ENCODE measurements at regions not wholly inside any gene's neighbourhood (a gene's known extent, or its start where the extent isn't known, plus 50 kb on each side); places are given as distances from the start of the nearest gene placed in this dataset.

DNA sequence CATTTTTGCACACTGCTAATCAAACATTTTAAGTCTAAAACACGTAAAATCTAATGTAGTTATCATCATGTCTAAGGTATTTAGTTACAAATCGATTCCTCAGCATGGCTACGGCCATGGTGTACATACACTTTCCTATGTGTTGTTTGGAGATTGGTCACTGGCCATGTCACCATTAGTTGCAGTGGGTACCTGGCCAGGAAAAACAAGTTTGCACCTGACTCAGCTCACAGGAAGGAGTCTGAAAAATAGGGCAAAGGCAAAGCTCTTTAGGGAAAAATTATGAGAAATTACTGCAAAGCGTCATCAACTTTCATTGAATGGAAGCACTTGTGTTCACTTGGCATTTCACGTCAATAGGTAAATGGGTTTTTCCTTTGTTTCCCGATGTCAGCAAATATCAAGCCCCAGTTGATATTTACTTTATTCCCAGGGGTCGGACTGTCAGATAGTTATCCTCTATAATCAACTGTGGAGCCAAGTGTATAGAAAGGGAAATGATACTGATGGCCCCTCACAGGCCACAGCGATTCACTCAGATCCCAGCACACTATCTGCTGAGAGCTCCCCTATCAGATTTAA, 626.0 kb upstream of the ADAMTS16 start:
- peak; percentile 83 for DNase-seq (ENCODE audit: low read depth)

DNA sequence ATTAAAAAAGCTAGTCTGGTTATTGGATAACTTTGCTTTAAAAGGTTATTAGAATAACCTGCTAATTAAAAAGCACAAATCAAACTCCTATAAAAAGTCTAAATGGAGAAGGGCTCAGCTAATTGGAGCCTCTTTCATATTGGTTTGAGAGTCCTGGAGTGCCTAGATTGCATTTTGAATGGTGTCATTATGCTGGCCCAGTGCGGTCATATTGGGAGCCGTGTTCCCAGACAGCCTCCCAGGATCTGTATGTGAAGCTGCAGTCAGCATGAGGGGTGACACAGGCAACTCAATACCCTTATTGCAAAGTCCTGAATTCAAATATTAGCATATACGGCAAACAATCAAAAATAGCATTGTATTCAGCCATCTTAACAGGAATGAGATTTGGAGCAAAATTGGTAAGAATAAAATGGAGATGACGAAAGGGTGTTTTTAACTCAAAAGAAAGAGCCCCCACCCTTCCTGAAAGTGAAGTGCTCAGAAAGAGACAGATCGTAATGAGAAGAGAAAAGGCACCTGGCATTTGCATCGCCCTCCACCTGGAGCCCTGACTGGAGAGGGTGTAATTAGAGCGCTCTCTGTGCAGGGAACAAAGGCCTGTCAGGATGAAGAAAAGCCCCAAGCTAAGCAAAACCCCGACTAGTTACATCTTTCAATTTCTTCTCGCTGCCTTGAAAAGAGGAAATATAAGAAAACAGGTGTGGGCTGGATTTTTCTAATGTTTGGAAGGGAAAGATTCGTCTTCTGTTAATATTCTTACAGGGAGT, 621.0 kb upstream of the ADAMTS16 start:
- DNase-seq (ENCODE audit: low read depth) = peak; percentile 37

DNA sequence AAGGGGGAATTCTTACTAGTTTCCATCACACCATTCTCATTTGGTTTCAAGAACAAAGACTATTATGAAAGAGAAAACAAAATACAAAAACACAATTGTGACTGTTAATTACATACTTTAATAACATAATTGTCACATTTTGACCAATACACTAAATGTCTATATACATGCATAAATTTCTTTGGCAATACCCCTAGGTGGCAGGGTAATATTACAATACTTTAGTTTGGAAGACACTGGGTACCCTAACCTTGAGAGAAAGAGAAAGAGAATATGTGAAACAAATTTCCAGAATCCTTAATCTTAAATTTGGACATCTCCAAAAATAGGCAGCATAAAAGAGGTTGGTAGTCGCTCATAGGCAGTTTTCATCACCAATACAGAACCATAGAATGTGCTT, 619.6 kb upstream of the ADAMTS16 start:
- no peak for DNase-seq (ENCODE audit: low read depth)

DNA sequence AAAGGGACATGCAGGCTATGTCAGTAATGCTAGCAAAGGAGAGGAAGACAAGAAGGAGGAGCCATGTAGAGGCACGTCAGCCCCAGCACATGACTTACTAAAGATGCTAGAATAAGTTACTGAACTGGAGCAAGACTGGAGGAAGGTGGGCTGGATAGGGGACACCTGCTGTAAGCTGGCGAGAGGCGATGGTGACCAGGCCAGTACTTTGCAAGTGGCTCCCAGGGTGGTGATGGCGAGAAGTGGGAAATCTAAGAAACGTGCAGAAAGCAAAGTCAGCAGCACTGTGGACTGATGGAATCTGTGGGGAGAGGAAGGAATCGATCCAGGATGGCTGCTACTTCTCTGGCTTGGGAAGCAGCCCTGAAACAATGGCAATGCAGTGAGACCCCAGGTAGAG, 617.1 kb upstream of the ADAMTS16 start:
- DNase-seq (ENCODE audit: low read depth) = no peak

DNA sequence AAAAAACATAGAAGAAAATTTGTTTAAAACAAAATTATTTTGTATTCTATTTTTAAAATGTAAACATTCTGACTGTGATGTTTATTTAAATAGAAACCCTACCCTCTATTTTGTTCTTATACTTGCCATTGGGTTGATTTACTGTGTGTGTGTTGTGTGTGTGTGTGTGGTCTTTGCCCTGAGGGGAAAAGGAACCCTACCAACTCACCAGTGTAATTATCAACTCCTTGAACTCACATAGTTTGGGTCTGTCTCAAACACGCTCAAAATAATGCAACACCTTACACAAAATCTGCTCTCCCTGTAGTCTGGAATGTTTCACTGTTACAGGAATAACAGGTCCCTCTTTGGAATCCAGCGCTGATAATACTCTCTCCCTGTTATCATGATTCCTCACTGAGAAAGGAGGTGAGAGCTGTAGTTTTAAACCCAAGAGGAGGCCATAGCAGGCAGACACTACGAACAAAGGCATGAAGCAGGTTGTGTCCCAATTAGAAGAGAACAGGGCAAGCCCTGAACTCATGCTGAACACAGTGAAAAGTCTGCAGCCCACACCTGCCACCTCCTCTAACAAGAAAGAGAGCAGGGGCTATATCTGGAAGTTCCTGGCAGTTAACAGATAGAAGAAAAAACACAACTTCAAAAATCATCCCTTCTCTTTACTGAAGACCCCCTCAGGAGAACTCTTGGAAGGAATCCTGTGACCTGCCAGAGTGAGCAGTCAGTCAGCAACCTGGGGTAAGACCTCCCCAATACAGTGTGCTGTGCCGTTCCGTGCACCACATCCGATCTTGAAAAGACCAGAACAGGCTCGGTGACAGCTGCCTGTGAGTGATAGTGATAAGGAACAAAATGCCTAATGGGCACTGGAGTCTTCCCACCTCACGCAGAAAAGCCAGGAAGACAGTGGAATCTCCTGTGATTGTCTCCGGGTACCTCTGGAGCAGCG, 608.1 kb upstream of the ADAMTS16 start:
- peak; percentile 63 for DNase-seq (ENCODE audit: low read depth)

DNA sequence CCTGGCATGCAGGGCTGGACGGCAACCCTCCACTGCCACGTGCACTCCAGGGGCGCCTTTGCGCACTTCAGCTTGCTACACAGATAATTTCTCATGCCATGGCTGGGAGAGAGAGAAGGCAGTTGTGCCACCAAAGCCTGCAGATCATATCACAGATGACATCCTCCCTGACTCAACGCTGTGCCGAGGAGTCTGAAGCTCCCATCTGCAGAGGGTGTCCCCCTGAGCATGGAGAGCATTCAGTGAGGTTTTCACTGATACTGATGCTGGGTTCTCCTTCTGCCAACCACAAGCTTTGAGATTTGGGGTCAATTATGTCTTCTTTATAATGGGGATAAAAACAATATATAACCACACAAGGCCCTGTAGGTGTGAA, 607.4 kb upstream of the ADAMTS16 start:
- no peak for DNase-seq (ENCODE audit: low read depth)

DNA sequence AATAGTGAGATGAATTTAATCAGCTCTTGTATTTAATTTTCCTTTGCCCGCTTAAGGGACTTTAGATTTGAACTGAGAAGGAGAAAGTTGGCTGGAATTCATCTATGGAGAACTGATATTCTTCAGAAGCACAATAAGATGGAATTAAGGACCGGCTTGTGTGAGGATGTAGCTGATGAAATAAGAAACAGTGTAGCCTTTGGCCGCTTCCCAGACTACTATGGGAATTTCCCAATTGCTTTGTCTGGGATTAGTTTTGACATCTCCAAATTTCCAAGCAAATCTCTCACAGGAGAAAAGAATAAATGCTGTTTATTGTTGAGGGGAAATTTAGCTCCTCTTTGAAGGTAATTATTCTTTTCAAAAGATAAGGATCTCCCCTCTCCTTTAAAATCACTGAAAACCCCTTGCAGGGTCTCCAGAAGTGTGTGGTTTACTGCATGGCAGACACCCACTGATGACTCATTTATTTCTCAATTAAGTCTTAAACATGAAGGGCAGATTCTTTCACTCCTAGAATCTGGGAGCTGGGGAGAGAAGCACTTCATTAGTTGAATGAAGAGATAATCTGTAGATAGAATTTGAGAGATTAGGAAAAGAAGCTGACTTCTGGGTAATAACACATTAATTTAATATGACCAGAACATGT, 606.5 kb upstream of the ADAMTS16 start:
- DNase-seq (ENCODE audit: low read depth) = peak; percentile 76

DNA sequence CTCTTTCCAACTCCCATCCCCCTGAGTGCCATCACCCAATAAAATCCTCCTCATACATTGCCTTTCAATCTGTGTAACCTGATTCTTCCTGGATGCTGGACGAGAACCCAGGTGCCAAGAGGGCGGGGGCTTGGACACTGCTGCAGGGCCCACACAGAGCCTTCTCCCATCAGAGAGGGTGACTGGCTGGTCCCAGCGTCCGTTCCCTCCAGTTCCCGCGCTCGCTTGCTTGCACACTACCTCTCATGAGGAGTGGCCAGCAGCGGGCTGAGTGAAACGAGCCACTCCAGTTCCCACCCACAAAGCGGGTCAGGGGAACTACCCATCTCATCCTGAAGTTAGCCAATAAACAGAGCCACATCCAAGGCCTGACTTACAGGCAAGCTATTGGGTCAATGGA, 602.6 kb upstream of the ADAMTS16 start:
- no peak for DNase-seq (ENCODE audit: low read depth)

DNA sequence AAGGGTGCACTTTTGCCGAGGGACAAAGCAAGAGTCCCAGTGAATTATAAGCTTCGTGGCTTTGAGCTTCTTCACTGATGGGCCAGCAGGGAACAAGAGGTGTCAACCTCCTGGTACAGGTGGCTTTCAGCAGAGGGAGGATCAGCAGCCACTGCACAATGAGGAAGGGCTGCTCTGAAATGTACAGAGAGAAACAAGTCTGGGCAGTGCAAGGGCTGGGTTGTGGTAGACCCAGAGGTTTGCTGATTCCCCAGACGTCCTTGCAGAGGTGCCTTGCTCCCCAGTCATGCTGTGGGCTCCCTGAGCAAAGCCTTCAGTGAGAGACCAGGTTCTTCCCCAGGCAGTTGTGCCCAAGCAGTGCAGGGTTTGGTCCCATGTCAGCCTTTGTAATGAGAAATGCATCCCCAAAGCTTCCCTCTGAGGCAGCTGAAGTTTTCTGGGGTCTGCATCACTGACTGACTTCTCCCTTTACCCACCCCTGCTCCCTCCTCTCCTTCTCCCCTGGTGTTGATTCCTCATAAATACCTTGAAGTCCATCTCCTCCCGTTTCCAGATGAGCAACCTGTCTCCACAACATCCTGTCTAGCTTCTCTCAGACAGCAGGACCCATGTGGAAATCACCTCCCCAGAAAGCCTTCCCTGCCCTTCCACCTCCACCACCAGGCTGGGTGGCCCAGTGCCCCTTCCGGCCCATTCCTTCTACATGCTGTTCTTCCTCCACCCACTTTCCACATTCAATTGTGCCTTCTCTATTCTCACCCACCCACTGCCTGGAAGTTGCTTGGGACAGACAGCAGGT, 599.6 kb upstream of the ADAMTS16 start:
- peak; percentile 53 for DNase-seq (ENCODE audit: low read depth)

DNA sequence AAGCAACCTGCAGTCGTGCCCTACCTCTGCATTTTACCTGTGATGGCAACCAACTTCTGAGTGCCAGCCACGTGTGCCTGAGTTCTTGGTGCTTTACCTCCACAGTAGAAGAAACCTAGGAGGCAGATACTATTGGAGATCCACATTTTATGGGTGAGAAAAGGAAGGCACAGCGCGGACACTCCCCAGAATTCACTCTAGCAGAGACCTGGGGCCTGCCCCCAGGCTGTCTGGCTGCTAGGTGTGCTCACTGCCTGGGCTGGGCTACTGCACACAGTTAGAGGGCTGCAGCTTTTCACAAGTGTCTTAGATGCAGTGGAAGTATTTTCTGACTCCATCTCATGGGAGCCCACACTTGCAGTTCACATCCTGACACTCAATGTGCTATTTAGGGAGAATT, 598.8 kb upstream of the ADAMTS16 start:
- DNase-seq (ENCODE audit: low read depth) = no peak

DNA sequence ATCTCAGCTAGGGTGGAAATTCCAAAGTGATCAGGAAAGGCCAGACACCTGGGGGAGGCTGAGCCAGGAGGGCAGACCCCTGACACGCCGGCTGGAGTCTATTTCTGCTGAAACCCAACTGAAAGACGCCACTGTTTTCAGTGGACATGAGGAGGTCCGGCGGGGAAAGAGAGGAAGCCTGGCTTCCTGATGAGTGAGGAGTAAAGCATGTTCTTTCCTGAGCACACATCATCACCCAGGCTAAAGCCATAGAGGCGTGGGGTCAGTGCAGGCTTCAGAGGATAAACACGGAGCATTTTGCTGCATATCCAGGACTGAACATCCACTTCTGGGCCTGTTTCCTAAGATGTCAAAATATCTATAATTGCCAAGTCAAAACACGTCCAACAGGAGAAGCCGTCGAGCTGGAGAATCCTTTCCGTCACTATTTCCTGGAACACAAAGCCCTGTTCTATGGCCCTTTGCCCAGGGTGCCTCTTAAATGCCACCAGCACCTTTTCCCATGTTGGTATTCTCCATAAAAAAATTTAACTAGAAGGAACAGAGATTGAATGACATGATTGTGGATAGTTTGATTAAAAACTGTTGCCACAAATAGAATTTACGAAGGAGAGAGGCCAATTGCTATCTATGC, 597.9 kb upstream of the ADAMTS16 start:
- DNase-seq (ENCODE audit: low read depth) = no peak

DNA sequence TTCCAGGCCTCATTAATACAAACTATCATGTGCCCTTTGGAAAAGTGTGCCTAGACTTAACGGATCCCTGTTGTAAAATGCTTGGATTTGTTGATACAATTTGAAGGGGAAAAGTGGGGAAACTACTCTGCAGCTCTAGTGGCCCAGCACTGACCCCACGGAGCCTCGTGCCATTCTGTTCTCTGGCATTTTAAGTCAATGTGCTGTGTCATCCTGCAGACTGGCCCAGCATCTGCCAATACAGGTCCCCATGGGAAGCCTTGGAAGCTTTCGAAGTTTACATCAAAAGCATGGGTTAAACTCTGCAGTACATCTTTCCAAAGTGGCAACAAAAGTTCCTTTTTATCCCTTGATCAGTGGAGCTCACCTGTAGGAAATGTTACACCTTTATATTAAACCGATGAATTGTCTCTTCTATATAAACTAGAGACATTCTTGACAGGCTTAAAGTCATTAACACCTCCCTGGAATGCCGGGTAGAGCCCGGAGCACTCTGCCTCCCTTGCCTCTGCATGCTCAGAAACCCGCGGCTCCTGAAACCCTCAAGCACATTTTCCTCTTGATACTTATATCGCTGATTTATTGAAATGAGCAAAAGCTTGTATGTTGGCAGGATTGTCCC, 596.0 kb upstream of the ADAMTS16 start:
- no peak for DNase-seq (ENCODE audit: low read depth)

DNA sequence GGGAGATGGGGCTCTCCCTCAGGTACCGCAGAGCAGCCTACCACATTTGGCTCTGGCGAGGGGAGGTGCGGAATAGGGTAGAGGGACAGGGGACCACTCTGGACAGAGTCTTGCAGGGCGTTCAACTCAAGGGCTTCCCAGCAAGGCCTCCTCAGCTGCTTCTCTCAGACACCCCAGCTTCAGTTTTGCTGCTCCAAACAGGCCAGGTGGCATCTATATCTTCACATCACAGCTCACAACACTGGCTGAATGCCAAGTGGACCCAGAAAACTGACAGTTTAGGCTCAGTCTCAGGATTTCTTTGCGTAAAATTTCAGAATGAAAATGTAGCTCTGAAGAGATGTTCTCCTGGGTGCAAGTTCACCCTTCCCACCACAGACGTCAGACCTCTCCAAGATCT, 592.6 kb upstream of the ADAMTS16 start:
- no peak for DNase-seq (ENCODE audit: low read depth)

DNA sequence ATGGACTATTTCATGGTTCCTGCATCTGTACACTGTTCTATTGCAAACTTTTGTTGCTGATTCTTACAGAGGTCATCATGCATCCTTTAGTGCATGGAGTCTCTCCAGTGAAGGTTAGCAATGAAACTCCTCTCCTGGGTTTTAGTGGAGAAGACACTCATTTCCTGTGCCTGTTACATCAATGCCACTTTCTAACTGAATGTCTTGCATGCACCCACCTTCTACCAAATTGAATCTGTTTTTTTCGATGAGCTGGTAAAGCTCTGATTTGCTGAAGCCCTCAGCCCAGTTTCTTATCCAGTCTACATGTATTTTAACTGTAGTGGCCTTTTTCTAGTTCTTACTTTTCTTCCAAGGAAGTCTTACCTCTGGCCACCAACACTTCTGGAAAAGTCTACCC, 591.8 kb upstream of the ADAMTS16 start:
- no peak for DNase-seq (ENCODE audit: low read depth)

DNA sequence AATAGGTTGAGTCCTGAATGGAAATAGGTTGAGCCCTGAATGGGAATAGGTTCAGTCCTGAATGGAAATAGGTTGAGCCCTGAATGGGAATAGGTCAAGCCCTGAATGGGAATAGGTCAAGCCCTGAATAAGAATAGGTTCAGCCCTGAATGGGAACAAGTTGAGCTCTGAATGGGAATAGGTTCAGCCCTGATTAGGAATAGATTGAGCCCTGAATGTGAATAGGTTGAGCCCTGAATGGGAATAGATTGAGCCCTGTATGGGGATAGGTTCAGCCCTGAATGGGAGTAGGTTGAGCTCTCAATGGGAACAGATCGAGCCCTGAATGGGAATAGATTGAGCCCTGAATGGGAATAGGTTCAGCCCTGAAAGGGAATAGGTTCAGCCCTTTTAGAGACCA, 590.8 kb upstream of the ADAMTS16 start:
- DNase-seq (ENCODE audit: low read depth) = no peak

DNA sequence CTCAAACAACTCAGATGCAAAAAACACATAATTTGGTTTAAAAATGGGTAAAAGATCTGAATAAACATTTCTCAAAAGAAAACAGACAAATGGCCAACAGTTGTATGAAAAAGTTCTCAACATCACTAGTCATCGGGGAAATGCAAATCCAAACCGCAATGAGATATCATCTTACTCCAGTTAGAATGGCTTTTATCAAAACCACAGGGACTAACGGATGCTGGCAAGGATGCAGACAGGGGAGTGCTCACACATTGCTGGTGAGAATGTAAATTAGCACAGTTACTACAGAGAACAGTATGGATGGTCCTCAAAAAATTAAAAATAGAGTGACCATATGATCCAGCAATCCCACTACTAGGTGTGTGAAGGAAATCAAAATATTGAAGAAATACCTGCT, 589.1 kb upstream of the ADAMTS16 start:
- peak; percentile 88 for DNase-seq (ENCODE audit: low read depth)

DNA sequence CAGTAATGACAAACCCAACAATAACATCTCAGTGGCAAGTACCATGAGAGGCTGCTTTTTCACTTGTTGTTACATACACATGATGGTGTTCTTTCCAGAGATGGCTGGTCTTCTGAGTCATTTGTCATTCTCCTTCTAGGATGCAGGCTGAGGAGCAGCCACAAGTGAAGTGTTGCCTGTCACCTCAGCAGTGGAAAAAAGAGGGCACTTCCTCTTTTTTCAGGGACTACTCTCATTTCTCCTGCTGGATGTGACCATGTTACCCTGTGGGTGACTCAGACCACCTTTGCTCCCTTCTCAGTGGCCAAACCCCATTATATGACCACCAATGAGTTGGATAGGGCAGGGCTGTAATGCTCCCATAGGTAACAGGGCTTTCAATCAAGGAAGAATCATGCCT, 587.0 kb upstream of the ADAMTS16 start:
- peak; percentile 15 for DNase-seq (ENCODE audit: low read depth)

DNA sequence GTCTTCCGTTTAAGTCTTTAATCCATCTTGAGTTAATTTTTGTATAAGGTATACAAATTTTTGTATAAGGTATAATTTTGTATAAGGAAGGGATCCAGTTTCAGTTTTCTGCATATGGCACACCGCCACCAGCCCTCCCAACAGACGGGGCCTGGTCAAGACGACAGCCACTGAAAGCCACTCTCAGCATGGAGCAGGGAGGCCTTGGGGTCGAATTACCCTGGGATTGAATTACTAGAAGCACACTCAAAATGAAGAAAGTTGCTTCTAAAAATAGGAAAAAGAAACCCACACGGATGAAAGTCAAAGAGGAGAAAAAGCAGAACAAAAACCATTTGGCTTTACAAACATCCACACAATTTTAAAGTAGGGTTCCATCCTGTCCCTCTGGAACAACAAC, 586.2 kb upstream of the ADAMTS16 start:
- no peak for DNase-seq (ENCODE audit: low read depth)

DNA sequence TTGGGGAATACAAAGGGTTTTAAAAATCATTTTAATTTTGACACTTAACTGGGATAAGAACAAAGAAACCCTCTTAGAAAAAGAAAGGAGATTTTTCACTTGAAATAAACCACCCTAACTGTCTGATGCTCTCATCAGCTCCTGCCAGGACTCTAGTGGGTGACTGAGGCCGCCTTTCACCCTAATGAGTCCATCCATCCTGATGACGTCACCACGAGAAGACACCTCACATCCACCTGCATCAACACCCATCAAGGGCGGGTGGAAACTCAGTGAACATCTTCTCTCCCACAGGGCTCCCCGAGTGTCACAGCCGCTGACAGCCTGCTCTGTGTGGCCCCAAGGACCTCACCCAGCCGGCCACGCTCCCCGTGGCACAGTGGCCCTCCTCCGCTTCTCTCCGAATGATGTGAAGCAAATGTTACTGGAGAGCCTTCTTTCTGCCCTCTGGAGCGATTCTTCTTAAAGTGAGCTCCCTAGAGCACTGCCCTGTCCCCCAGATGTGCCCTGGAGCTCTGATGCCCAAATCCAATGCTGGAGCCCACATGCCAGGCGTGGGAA, 584.3 kb upstream of the ADAMTS16 start:
- peak; percentile 55 for DNase-seq (ENCODE audit: low read depth)

DNA sequence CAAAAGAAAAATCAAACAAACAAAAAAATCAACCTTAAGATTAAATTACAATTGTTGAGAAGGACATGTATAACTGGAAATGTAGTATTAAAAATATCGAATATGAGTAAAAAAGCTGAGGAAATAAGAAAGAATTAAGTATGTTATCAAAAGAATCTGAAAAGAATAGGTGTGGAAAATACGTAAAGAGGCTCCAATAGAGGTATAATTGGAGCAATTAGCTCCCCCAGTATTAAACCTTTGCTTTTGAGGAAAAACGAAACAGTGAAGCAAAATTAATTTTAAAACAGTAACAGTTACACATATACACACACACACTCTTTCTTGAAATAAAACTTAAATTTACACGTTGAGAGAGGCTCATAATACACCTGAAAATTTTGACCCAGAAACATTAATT, 578.7 kb upstream of the ADAMTS16 start:
- no peak for DNase-seq (ENCODE audit: low read depth)
